Left hindlimb (tissue), 1 donor: ENCODE measurements at regions not wholly inside any gene's neighbourhood (a gene's known extent, or its start where the extent isn't known, plus 50 kb on each side); places are given as distances from the start of the nearest gene placed in this dataset.

Source experiments
- DNase-seq: peaks from one replicate; pipeline ENCODE4 v3.0.0-alpha.2; 2018

DNA sequence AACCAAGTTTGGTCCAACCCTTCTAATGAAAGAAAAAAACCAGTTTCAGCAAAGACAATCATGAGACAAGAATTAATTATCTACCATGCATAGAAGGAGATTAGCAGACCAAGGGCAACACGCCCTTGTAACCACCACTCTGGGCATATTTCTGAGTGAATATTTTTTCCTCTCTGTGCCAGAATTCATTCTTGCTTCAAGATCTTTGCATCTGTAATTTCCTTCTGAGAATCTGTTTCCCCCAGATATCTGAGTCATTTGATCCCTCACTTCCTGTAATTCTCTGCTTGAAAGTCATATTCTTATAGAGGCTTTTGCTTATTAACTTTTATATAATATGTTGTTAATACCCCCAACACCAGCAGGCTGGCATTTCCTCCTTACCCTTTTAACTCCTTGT lies 243.7 kb downstream of the SLC16A7 start:
- DNase-seq: no peak

DNA sequence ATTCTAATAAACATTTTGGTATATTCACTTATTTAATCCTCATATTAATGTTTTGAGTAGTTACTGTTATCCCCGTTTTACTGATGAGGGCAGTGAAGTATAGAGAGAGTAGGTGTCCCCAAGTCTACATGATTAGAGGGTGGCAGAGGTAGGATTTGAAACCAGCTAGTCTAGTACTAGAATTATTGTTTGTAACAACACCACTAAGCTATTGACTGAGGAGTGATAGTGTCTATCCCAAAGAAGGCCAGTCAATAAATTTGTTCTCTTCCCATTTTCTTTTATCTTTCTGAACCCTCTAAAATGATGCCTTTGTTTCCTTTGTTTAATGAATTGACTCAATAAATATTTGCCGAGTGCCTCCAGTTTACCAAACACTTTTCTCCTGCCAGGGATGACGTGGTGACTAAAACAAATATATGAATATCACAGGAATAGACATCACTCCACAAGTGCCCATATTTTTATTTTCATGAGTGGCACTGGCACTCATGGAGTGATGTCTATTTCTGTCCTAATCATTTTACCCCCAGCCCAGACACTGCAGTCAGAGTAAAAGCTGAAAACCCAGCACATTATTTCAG lies 247.5 kb downstream of the SLC16A7 start:
- DNase-seq: no peak

DNA sequence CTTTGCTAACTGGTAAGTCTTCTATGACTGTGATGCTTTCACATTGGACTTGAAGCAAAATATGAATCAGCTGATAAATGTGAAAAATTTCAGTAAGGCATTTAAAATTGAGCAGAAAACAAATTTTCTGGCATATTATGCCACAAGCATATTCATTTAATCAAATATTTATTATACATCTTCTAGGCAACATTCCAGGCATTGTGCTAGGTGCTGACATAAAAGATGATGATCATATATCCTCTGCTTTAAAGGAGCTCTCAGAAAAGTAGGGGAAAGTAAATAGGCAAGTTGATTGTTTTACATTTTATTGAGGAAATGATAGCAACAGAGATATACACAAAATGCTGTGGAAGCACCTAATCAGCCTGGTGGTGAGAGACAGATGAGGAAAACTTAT lies 248.9 kb downstream of the SLC16A7 start:
- DNase-seq: no peak

DNA sequence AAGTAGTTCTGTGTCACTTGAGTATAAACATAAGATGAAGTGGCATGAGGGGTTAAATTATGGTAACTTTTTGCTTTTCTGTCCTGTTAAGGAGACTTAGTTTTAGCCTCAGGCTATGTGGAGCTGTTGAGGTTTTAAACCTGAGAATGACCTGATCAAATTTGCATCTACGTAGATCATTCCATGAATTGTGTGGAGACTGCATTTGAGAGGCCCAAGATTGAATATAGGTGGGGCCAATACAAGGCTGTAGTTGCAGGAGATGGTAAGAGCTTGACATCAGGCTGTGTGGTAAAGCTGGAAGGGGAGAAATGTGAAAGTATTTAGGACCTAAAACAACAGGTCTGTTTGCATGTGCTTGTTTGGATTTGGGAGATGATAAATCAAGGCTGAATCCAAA lies 249.5 kb downstream of the SLC16A7 start:
- no peak for DNase-seq

DNA sequence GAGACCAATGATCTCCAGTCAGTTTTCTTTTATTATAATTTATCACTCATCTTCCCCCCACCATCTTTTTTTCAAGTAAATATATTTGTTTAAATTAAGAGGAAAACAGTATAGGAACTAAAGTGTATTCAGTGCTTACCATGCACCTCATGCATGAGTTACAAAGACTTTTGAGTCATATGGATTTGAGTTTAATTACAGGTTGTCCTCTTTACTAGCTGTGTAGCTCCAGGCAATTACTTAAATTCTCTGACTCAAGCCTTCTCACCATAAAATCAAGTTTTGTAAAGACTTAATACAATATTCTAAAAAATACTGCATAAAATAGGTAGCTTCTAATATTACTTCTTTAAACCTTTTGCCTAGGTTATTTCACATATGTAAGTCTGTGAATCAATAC lies 251.3 kb downstream of the SLC16A7 start:
- no peak for DNase-seq

DNA sequence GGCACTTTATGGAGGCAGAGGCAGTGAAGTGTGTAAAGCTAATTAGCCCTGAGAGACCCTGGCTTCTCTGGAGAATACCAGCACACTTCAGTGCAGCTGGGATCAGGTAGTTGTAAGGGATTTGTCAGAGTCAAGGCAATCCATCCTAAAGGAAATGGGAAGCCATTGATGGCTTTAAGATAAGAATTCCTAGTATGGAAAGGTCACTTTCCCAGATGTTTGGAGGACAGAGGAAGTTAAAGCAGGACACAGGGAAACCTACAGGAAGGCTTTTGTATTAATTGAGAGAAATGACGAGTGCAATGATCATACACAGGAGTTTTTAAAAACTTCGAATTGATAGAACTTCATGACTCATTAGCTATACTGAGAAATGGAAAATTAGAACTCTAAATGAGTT lies 254.4 kb downstream of the SLC16A7 start:
- no peak for DNase-seq

DNA sequence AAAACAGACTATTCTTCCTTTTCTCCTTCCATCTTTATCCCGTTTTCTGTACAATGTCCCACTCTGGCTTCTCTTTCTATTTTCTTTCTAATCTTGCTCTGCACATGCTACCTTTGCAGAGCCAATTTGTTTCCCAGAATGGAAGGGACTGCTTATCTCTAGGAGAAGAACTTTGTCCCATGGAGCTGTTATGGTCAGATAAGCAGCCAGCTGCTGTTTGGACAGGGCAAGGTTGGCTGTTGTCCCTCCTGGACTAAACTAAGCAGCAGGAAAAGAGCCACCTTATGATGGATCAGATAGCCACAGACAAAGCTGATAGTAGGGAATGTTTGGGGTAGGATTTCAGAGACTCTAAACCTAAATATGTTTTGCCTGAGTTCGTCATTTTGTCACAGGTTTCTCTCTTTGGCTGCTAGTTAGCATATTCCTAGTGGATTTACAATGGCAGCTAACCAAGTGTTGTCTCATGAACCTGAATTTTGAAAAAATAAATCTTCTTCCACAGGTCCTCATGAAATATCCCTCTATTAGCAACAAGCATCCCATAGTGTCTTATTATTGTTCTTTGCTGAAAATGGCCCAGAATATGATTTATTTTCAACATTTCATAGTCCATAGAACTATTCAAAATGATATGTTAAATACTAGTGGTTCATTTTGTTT lies 262.8 kb downstream of the SLC16A7 start:
- DNase-seq: no peak

DNA sequence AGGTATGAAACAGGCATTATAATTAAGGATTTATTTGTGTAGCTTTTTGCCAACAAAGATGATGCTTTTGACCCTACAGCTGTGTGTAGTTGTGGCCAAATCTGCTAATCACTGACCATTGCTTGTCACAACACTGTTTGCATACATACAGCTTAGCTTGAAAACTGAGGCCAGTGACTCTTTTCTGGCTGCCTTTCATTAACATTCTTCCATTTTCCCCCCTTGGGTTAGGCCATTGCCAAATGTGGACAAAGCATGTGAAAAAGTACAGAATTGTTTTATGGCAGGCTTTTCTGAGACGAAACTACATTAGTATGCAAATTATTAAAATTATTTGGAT lies 263.3 kb downstream of the SLC16A7 start:
- no peak for DNase-seq

DNA sequence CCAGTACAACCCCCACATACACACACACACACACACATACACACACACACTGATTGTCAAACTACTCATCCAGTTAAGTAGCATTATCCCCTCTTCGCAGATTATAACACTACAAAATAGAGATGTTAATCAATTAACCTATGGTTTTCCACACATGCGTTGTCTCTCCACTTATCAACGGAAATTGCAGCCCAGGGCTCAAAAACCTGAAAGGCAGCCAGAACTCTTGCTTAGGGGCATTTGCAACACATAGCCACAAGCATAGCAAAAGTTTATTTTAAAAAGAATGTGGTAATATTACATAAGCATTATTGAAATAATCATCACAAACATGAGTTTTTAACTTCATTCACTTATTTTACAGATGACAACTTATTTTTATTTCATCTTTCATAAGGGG lies 265.8 kb downstream of the SLC16A7 start:
- DNase-seq: no peak

DNA sequence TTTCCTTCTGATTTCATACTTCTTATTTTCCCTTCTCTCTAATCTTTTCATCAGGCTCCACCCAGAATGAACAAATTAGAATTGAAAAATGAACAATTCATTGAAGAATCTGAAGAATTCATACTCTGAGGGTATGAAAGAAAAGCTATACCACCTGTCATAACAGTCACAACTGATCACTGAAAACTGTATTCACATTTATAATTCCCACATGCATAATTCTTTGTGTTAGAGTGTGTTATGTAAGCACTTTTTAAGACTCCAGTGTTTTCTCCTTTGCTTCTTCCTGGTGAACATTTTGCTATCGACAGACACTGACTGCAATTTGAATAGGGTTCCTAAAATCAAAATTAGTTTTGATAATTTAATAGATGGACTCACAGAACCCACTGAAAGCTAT lies 271.2 kb downstream of the SLC16A7 start:
- DNase-seq: no peak

DNA sequence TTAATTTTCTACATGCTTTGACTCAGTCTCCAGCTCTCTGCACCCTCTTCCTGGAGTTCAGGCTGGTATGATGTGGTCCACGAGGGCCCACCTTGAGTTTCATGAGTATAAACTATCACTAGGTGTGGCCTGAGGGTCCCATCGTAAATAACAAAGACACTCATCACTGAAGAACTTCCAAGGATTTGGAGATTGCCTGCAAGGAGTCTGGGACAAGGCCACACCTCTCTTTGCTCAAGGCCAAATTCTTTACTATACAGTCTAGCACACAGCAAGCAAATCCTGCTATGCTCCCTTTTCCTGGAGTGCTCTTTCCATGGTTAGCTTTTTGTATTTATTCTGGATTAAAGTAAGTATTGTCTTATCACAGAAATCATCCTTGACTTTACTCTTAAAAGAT lies 271.9 kb downstream of the SLC16A7 start:
- no peak for DNase-seq

DNA sequence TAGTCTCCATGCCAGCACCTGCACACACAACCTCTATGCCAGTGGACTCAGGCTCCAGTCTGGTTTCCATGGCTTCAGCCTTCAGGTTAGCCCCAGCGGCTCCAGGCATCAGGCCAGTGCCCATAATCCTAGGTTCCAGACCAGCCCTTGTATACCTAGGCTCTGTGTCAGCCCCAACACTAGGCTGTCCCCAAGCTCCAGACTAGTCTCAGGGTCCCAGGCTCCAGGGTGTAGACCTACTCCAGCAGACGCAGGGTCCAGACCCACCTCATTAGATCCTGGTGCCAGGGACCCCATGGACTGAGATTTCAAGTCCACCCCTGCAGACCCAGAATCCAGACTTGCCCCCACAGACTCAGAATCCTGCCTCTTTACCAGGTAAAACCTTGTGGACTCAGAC lies 275.9 kb downstream of the SLC16A7 start:
- no peak for DNase-seq

DNA sequence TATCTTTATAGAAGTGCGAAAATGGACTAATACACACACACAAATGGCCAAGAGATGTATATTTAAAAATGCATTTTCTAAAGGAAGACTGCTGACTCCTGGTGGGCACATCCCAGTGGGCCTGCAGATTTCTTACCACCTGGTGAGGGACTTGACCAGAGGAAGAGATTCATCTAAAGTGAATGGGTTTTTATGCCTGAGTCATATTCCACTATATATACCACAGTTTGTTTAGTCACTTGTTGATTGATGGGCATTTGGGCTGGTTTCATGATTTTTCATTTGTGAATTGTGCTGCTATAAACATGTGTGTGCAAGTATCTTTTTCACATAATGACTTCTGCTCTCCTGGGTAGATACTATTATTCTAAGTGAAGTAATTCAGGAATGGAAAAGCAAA lies 277.3 kb downstream of the SLC16A7 start:
- DNase-seq: no peak

DNA sequence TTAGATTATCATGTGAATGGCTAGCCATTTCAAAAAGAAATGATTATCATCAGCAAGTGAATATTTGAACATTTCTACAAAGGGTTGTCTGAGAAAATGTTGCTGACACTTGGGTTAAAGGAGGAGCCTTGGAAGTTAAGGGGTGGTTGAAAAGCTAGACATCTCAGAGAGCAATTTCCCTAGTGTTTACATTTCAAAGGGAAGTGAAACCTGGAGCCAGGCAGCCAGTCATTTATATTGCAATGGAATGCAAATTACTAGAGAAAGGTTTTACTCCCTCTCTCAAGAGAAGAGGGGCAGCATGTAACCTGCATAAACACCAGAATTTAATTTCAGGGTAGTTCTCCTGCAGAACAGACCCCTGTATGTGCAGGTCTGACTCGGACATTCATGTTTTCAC lies 279.0 kb downstream of the SLC16A7 start:
- DNase-seq: no peak

DNA sequence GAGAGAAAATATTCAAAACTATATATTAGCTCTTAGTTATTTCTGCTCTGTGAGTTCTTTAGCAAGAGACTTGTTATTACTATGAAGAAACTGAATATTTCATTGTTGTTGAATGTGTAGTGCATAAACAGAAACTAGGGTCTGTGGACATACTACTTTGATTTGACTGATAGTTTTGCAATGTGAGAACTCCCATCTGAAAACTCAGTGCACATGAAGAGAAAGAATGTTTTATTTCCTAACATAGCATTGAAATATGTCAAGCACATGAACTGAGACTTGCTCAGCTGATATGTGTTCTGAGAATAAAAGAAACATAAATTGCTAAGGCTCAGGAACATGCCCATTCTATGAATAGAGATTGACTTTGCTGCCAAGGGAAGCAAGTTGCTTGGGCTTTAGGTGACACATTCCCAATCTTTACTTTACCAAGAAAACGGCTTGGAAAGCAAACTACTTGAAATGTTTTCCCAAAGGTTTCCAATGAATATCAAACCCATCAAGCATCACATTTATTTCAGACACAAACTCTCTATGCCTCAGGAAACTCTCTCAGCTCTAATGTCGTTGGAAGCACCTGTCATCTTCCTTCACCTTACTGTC lies 290.4 kb downstream of the SLC16A7 start:
- no peak for DNase-seq

DNA sequence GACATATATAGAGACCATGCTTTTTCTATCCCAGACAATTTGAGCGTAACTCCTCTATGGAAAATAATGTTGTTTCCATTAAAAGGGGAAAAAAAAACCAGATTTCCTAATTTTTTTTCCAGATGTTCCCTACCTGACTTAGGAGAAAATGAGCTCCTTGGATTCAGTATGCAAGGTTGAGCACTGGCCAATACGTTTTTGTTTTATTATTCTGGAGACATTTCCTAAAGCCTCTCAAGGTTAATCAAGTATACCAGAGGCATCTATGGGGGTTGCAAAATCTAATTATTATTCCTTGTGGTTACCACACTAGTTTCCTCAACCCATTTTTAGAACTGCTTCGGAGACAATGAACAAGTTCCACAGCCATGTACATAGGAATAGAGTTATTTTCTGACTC lies 291.3 kb downstream of the SLC16A7 start:
- DNase-seq: no peak

DNA sequence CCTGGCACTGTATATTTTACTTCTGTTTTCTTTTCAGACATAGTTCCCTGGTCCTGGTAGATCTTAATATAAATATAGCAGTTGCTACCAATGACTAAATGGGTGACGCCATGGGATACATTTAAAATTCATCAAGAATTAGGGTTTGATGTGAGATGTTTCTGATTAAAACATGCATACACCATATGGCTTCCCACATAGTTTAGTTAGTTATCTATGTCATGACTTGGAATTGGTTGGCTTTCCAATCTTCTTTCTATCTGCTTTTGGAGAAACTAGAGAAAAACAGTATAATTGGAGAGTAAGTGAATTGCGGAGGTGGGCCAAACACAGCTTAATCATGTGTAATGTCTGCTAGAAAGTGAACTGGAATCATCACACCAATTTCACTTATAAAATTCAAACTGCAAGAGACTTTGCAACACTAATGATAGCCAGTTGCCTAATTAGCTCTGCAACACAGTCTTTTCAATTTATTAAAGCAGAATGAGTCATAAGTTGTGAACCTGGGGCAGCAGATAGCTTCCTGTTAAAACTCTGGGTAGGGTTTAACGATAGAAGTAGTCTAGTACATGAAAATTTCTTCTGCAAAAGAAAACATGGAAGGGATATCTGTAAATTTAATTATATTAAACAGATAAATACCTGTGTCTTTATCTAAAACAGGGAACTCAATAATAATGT lies 295.2 kb downstream of the SLC16A7 start:
- DNase-seq: no peak

DNA sequence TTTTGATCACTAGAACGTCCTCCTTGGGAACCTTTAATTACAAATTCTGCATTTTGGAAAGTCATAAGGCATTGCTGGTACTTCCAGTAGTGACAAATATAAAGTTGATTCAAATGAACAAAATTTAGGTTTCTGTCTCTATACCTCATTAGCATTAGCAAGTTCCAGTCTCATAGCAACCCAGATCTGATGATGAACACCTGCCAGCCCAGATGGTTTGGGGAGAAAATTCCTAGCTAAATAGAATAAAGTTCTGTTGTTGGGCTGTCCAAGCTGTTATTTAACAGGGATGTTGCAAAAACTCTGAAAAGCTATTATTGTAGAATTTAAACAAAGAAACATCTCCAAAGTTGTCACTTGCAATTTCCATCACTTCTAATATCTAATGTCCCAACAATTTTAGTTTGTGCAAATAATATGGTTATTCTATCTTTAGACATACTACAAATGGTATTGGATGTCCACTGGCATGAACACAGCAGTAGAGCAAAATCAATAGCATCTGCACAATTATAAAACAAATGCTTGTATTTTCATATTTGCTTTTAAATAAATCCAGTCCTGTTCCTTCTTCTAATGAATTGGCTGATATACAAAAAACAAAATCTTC lies 299.4 kb downstream of the SLC16A7 start:
- no peak for DNase-seq

DNA sequence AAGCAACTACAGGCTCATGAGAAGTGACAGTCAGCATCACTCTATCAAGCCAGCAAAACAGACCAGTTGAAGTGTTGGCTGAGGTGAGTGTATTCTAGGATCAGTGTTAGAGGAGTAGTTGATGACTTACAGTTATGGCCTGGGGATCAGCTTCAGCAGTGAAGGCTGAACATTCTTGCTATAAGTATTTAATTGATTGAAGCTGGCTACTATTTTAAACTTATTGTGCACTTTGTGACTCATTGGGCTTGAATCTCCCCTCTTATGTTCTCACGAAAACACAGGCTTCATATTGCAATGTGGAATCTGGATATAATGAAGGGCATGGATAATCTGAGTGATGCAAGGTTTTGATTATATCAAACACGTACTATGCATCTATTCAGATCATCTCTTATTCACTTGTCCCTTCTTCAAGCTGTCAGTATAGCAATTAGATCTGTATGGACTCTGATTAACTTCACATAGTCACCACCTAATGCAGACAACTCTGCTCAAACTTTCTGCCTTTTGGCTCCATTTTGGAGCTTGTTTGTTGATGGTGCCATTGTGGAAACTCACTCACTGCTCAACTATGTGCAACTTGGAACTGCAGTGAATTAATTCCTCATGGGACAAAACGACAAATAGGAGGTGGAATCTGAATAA lies 309.2 kb downstream of the SLC16A7 start:
- DNase-seq: no peak

DNA sequence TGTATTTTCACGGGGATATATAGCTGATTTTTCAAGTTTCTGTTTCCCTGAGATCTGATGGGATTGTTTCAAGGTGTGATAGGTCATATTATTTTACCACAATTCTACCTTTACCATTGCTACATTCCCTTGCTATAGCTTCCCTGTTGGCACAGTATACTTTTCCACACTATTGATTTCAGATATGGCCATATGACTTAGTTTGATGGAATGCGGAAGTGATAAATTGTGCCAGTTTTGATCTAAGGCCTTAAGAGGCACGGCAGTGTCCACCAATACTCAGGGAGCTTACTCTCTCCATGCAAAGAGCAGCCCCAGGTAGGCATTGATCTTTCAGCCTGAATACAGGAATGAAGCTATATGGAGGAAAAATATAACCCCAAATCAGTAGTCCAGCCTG lies 315.7 kb downstream of the SLC16A7 start:
- no peak for DNase-seq

DNA sequence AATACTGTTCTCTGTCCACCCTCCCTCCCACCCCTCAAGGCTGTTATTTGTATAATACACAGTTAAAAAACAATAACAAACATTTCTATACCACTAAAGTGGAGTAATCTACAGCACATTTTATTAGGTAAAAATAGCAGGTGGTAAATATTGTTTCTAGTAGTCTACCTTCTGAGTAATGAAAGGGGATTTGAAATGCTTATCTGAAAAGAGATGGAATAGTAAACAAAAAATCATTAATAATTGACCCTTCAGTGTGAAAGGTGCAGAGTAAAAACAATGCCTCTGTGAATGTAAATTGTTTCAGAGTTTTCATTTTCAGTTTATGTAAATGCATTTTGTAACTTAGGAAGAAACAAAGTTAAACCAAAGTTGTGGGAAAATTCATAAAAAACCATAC lies 321.2 kb downstream of the SLC16A7 start:
- no peak for DNase-seq

DNA sequence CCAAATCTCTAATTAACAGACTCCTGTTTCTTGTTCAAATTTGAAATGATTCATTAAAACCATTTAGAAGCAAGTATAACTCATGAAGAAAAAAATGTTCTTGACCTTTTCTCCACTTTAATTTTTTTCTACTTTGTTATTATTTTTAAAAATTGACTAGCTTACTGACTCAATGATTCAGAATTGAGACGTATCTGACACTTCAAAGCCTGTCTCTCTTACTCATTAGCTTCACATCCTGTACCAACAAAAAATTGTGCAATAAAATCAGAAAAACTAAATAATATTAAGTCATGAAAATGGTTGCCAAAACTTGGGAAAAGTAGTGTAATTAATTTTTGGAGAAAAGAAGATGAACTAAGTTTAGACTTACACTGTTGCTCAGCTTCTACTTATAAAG lies 331.2 kb downstream of the SLC16A7 start:
- DNase-seq: no peak

DNA sequence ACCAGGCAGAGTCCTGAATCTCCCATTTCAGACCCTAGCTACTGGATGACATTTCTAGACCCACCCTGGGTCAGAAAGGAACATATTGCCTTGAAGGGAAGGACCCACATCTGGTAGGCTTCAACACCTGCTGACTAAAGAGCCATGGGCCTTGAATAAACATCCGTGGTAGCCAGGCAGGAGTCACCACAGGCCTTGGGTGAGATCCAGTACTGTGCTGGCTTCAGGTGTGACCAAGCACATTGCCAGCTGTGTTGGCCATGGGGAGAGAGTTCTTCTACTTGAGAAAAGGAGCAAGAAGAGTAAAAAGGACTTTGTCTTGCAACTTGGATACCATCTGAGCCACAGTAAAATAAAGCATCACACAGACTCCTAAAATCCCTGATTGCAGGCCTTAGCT lies 332.6 kb downstream of the SLC16A7 start:
- DNase-seq: no peak
